ENCODE measurements at regions not wholly inside any gene's neighbourhood (a gene's known extent, or its start where the extent isn't known, plus 50 kb on each side); places are given as distances from the start of the nearest gene placed in this dataset.

- no peak for DNase-seq
- Histone ChIP-seq H4K20me1 (ENCODE audit: insufficient read depth) (no peaks in the 10 kb centered on the region), H3K79me2 (ENCODE audit: insufficient read depth) (no peaks in the 10 kb centered on the region), H3K4me1 (ENCODE audit: insufficient read depth) (no peaks in the 10 kb centered on the region), H3F3A (ENCODE audit: insufficient read depth) (no peaks in the 10 kb centered on the region), H3K9me2 (ENCODE audit: insufficient read depth) (no peaks in the 10 kb centered on the region), H2AFZ (no peak overlapping the region), H3K27ac (no peak overlapping the region), H3K27me3 (replicated peaks; ENCODE audit: insufficient read depth) (no peaks in the 10 kb centered on the region), H3K9ac (no peak overlapping the region), H3K36me3 (ENCODE audit: low read depth) (no peaks in the 10 kb centered on the region), H3K9me3 (ENCODE audit: low read depth) (no peaks in the 10 kb centered on the region), H3K4me3 (no peak overlapping the region), H3K4me2 (ENCODE audit: unreplicated experiment) (no peak overlapping the region)
- TF ChIP-seq EZH2phosphoT487 (IDR thresholded peaks at IDR 0.05; ENCODE audit: insufficient read depth, low read depth): no peak
- no peak for TF ChIP-seq EZH2 (IDR thresholded peaks at IDR 0.05; ENCODE audit: insufficient read depth, poor library complexity, severe bottlenecking)
- 15 to 18% methylated on average over 4 of the region's 4 CpGs for WGBS, 2 experiments (ENCODE audit: low coverage in 1 of 2, low lambda C conversion rate in 2 of 2, missing lambda C conversion rate in 2 of 2)
- in situ Hi-C loops (cut with MboI): no loop called here
Observed at GRCh38 chr2:104539649-104540048, 314.3 kb upstream of the POU3F3 start.

DNA sequence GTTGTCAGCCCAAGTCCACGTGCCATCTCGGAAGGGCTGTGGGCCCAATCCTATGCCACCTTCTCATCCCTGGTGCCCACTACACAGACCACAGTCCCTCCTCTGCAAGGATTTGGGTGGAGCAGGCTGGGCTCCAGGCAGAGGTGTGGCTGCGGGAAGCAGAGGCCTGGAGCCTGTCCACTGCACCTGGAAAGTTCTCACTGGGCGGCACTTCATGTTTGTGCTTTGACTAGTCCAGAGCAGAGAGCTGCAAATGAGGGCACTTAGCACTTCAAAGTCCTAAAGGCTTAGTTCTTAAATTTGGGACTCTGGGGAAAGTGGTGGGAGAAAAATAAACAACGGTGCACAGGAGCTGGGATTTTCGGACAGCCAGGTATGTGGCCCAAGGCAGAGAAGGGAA lies 308.9 kb upstream of the POU3F3 start:
- 37 to 42% methylated on average over 6 of the region's 6 CpGs for WGBS, 2 experiments (ENCODE audit: low coverage in 1 of 2, low lambda C conversion rate in 2 of 2, missing lambda C conversion rate in 2 of 2)
- no peaks in the 10 kb centered on the region for H4K20me1 ChIP-seq (ENCODE audit: insufficient read depth)

DNA sequence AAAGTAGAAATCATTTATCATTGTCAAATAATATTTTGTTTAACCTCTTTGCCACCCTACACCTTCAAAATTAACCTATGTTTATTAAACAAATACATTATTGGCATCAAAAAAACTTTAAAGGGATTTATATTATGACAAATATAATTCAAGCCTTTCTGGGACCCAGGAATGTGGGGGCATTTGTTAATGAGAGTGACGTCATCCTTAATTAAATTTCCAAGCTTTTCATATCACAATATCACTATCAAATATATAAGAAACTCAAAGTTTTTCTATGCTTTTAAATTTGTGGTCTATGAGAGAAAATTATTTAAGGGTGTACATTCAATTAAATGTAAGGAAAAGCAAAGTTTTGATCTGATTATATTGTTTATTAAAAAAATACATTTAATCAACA lies 307.4 kb upstream of the POU3F3 start:
- 23 to 38% methylated on average over 1 of the region's 1 CpG for WGBS, 2 experiments (ENCODE audit: low coverage in 1 of 2, low lambda C conversion rate in 2 of 2, missing lambda C conversion rate in 2 of 2)
- H3K4me3 ChIP-seq: no peak overlapping the region
- no peak overlapping the region for H3K4me2 ChIP-seq (ENCODE audit: unreplicated experiment)
- H3K9me3 ChIP-seq (ENCODE audit: low read depth): no peaks in the 10 kb centered on the region
- H3K9me2 ChIP-seq (ENCODE audit: insufficient read depth): no peaks in the 10 kb centered on the region
- no peaks in the 10 kb centered on the region for H3F3A ChIP-seq (ENCODE audit: insufficient read depth)
- DNase-seq: no peak
- no peaks in the 10 kb centered on the region for H3K36me3 ChIP-seq (ENCODE audit: low read depth)
- no peaks in the 10 kb centered on the region for H3K4me1 ChIP-seq (ENCODE audit: insufficient read depth)
- in situ Hi-C loops (cut with MboI): no loop called here
- no peaks in the 10 kb centered on the region for H3K79me2 ChIP-seq (ENCODE audit: insufficient read depth)
- TF ChIP-seq EZH2phosphoT487 (IDR thresholded peaks at IDR 0.05; ENCODE audit: insufficient read depth, low read depth): no peak
- no peak for TF ChIP-seq EZH2 (IDR thresholded peaks at IDR 0.05; ENCODE audit: insufficient read depth, poor library complexity, severe bottlenecking)
- no peaks in the 10 kb centered on the region for H3K27me3 ChIP-seq (replicated peaks; ENCODE audit: insufficient read depth)
- no peak overlapping the region for H3K27ac ChIP-seq
- no peak overlapping the region for H2AFZ ChIP-seq
- H4K20me1 ChIP-seq (ENCODE audit: insufficient read depth): no peaks in the 10 kb centered on the region
- H3K9ac ChIP-seq: no peak overlapping the region

More for the DNA sequence above, 308.9 kb upstream of the POU3F3 start:
- Histone ChIP-seq H3K4me1 (ENCODE audit: insufficient read depth) (no peaks in the 10 kb centered on the region), H3K9me2 (ENCODE audit: insufficient read depth) (no peaks in the 10 kb centered on the region), H3K9me3 (ENCODE audit: low read depth) (no peaks in the 10 kb centered on the region), H3K4me2 (ENCODE audit: unreplicated experiment) (no peak overlapping the region), H3K27me3 (replicated peaks; ENCODE audit: insufficient read depth) (no peaks in the 10 kb centered on the region), H3K36me3 (ENCODE audit: low read depth) (no peaks in the 10 kb centered on the region), H3K79me2 (ENCODE audit: insufficient read depth) (no peaks in the 10 kb centered on the region), H2AFZ (no peak overlapping the region), H3F3A (ENCODE audit: insufficient read depth) (no peaks in the 10 kb centered on the region), H3K27ac (no peak overlapping the region), H3K4me3 (no peak overlapping the region), H3K9ac (no peak overlapping the region)
- TF ChIP-seq EZH2 (IDR thresholded peaks at IDR 0.05; ENCODE audit: insufficient read depth, poor library complexity, severe bottlenecking): no peak
- no peak for TF ChIP-seq EZH2phosphoT487 (IDR thresholded peaks at IDR 0.05; ENCODE audit: insufficient read depth, low read depth)
- DNase-seq: no peak
- in situ Hi-C loops (cut with MboI): no loop called here

DNA sequence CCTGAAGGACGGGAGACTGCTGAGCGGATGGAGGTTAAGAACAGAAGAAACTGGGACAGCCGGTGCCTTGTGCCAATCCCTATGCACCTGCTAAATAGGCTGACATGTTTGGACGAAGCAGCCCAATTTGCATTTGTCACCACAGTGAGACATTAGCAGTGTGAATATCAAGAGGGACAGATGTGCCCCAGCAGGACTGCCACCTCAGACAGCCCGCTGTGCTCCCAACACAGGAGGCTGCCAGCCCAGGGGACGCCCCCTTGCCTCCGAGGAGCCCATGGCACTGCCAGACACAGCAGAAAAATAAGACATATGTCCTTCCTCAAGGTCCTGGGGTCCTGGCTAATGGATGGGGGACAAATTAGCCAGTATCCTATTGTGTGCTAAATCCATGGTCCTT lies 306.7 kb upstream of the POU3F3 start:
- no peak for DNase-seq
- H2AFZ ChIP-seq: no peak overlapping the region
- H3F3A ChIP-seq (ENCODE audit: insufficient read depth): no peaks in the 10 kb centered on the region
- no peak overlapping the region for H3K9ac ChIP-seq
- no peaks in the 10 kb centered on the region for H3K36me3 ChIP-seq (ENCODE audit: low read depth)
- H3K27ac ChIP-seq: no peak overlapping the region
- no peaks in the 10 kb centered on the region for H3K27me3 ChIP-seq (replicated peaks; ENCODE audit: insufficient read depth)
- TF ChIP-seq EZH2phosphoT487 (IDR thresholded peaks at IDR 0.05; ENCODE audit: insufficient read depth, low read depth) (no peak), EZH2 (IDR thresholded peaks at IDR 0.05; ENCODE audit: insufficient read depth, poor library complexity, severe bottlenecking) (no peak)
- no peak overlapping the region for H3K4me3 ChIP-seq
- no peaks in the 10 kb centered on the region for H3K9me2 ChIP-seq (ENCODE audit: insufficient read depth)
- no peaks in the 10 kb centered on the region for H3K79me2 ChIP-seq (ENCODE audit: insufficient read depth)
- WGBS, 2 experiments (ENCODE audit: low coverage in 1 of 2, low lambda C conversion rate in 2 of 2, missing lambda C conversion rate in 2 of 2): 18 to 21% methylated on average over 7 of the region's 7 CpGs
- no peaks in the 10 kb centered on the region for H4K20me1 ChIP-seq (ENCODE audit: insufficient read depth)
- no peak overlapping the region for H3K4me2 ChIP-seq (ENCODE audit: unreplicated experiment)
- no peaks in the 10 kb centered on the region for H3K4me1 ChIP-seq (ENCODE audit: insufficient read depth)
- no peaks in the 10 kb centered on the region for H3K9me3 ChIP-seq (ENCODE audit: low read depth)
- in situ Hi-C loops (cut with MboI): no loop called here

DNA sequence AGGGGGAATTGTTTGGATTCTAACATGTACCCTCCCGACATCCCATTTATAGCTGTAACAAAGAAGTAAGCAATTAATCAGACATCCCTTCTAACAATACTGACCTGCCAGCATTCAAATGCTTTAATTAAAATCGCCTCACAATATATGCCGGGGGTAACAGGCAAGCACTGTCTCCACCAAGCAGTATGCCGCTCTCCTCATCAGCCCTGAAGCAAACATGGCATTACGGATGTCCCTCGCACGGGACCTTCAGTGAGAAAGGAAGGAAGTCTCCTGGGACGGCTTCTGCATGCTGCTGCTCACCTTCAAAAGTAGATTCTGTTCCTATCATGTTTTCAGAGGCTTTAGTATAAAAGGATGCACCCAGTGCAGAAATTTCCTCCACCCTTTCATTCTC lies 292.7 kb upstream of the POU3F3 start:
- no peaks in the 10 kb centered on the region for H3K27me3 ChIP-seq (replicated peaks; ENCODE audit: insufficient read depth)

More for the DNA sequence above, 292.7 kb upstream of the POU3F3 start:
- Histone ChIP-seq H3K4me1 (ENCODE audit: insufficient read depth) (no peaks in the 10 kb centered on the region), H3K4me3 (no peak overlapping the region), H3K36me3 (ENCODE audit: low read depth) (no peaks in the 10 kb centered on the region), H3K27ac (no peak overlapping the region), H3K9me3 (ENCODE audit: low read depth) (no peaks in the 10 kb centered on the region), H2AFZ (no peak overlapping the region), H3K4me2 (ENCODE audit: unreplicated experiment) (no peak overlapping the region), H3K9ac (no peak overlapping the region), H3K79me2 (ENCODE audit: insufficient read depth) (no peaks in the 10 kb centered on the region), H3F3A (ENCODE audit: insufficient read depth) (no peaks in the 10 kb centered on the region), H3K9me2 (ENCODE audit: insufficient read depth) (no peaks in the 10 kb centered on the region), H4K20me1 (ENCODE audit: insufficient read depth) (no peaks in the 10 kb centered on the region)
- no peak for DNase-seq
- in situ Hi-C loops (cut with MboI): no loop called here
- TF ChIP-seq EZH2 (IDR thresholded peaks at IDR 0.05; ENCODE audit: insufficient read depth, poor library complexity, severe bottlenecking) (no peak), EZH2phosphoT487 (IDR thresholded peaks at IDR 0.05; ENCODE audit: insufficient read depth, low read depth) (no peak)
- 23 to 26% methylated on average over 8 of the region's 8 CpGs for WGBS, 2 experiments (ENCODE audit: low coverage in 1 of 2, low lambda C conversion rate in 2 of 2, missing lambda C conversion rate in 2 of 2)

All from GM23248 (cell line).